Thoracic aorta (tissue), 2 donors: ENCODE measurements at regions not wholly inside any gene's neighbourhood (a gene's known extent, or its start where the extent isn't known, plus 50 kb on each side); places are given as distances from the start of the nearest gene placed in this dataset.

Experiments used
- ATAC-seq: fragments of 150-250 bp; one replicate; pipeline ENCODE4 v1.8.0; 2017; ENCODE audit warnings: low read depth; ENCODE audit not compliant: insufficient number of reproducible peaks, low FRiP score
- DNase-seq: peaks from one replicate; pipeline ENCODE4 v3.0.0-alpha.2; 2020; ENCODE audit warnings: low spot score
- H3K27ac ChIP-seq, 2 donors: fragments of 200-600 bp; sonication (generic); 1 replicate in 1 of 2; 2 replicates in 1 of 2; pipeline ENCODE4 v1.5.1; 2016; ENCODE audit warnings: mild to moderate bottlenecking in 2 of 2, moderate library complexity in 2 of 2
- H3K27me3 ChIP-seq: fragments of 200-600 bp; sonication (generic); replicated peaks from 2 replicates; pipeline ENCODE4 v1.6.0; 2016; ENCODE audit warnings: mild to moderate bottlenecking; ENCODE audit not compliant: insufficient read depth
- H3K36me3 ChIP-seq: fragments of 200-600 bp; sonication (generic); one replicate; pipeline ENCODE4 v1.5.1; 2016
- H3K4me1 ChIP-seq, 2 donors: fragments of 200-600 bp; sonication (generic); 1 replicate in 1 of 2; 2 replicates in 1 of 2; pipeline versions ENCODE4 v1.5.1 to v1.6.0; 2016; ENCODE audit warnings: low read depth in 2 of 2, mild to moderate bottlenecking in 1 of 2; ENCODE audit not compliant: control insufficient read depth in 1 of 2
- H3K4me3 ChIP-seq: fragments of 200-600 bp; sonication (generic); 2 replicates; pipeline ENCODE4 v1.5.1; 2016; ENCODE audit warnings: mild to moderate bottlenecking
- H3K9me3 ChIP-seq: fragments of 200-600 bp; sonication (generic); 2 replicates; pipeline ENCODE4 v1.5.1; 2016
- TF ChIP-seq, protein P1 (sequence below): fragments of 200-600 bp; sonication (generic); IDR thresholded peaks from one replicate; pipeline ENCODE4 v1.5.1; 2019; ENCODE audit warnings: antibody characterized with exemption

- Histone ChIP-seq H3K27me3 (no peaks in the 10 kb centered on the region), H3K27ac (no peak overlapping the region), H3K36me3 (no peaks in the 10 kb centered on the region), H3K4me3 (no peak overlapping the region), H3K9me3 (no peaks in the 10 kb centered on the region), H3K4me1 (no peaks in the 10 kb centered on the region)
- no peak for DNase-seq
- TF ChIP-seq, protein P1, sequence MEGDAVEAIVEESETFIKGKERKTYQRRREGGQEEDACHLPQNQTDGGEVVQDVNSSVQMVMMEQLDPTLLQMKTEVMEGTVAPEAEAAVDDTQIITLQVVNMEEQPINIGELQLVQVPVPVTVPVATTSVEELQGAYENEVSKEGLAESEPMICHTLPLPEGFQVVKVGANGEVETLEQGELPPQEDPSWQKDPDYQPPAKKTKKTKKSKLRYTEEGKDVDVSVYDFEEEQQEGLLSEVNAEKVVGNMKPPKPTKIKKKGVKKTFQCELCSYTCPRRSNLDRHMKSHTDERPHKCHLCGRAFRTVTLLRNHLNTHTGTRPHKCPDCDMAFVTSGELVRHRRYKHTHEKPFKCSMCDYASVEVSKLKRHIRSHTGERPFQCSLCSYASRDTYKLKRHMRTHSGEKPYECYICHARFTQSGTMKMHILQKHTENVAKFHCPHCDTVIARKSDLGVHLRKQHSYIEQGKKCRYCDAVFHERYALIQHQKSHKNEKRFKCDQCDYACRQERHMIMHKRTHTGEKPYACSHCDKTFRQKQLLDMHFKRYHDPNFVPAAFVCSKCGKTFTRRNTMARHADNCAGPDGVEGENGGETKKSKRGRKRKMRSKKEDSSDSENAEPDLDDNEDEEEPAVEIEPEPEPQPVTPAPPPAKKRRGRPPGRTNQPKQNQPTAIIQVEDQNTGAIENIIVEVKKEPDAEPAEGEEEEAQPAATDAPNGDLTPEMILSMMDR = no peak
- no peak for ATAC-seq
Observed at GRCh38 chr3:137304313-137305056, 346.7 kb downstream of the IL20RB start.

- ATAC-seq = no peak
- Histone ChIP-seq H3K36me3 (no peaks in the 10 kb centered on the region), H3K27ac (no peak overlapping the region), H3K27me3 (no peaks in the 10 kb centered on the region), H3K4me1 (no peaks in the 10 kb centered on the region), H3K9me3 (no peaks in the 10 kb centered on the region), H3K4me3 (no peak overlapping the region)
- TF ChIP-seq, protein P1 = no peak
- DNase-seq = no peak
Observed at GRCh38 chr3:137324114-137324513, 366.3 kb downstream of the IL20RB start.

DNA sequence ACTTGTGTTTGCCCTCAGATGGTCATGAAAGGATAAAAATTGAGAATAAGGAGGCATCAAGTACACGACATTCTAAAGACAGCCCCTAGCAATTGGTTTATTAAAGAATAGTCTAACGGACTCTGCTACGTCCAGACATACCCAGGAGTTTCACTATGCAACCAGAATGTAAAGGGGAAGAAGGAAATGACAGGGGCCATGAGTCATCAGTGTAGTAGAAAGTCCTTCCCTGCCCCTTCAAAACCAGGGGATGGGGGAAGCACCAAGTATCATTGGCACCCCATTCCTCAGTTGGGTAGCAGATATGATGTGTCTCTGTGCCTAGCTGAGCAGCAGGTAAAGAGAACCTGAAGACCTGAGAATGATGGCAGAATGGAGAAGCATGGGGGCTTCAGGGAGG lies 367.4 kb downstream of the IL20RB start:
- DNase-seq = no peak
- H3K36me3 ChIP-seq = no peaks in the 10 kb centered on the region
- no peak for ATAC-seq
- no peak overlapping the region for H3K27ac ChIP-seq
- TF ChIP-seq, protein P1 = no peak
- H3K4me1 ChIP-seq = no peaks in the 10 kb centered on the region
- H3K27me3 ChIP-seq = no peaks in the 10 kb centered on the region
- no peaks in the 10 kb centered on the region for H3K9me3 ChIP-seq
- no peak overlapping the region for H3K4me3 ChIP-seq

DNA sequence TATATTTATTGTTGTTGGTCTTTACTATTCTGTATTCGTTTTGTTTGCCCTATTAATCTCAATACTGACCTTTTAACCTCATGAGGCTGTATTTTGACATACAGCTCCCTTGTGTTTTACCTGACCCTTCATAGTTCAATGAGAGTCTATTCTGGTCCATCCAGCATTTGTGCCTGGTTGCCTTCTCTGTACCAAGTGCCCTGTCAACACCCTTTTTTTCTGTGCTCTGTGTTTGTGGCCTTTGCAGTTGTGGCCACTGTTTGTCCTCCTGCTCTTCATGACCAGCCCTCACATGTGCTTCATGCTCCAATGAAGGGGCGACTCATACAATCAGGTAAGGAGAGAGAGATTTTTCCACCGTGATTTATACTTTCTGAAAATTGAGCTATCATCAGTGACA lies 368.2 kb downstream of the IL20RB start:
- DNase-seq = no peak

DNA sequence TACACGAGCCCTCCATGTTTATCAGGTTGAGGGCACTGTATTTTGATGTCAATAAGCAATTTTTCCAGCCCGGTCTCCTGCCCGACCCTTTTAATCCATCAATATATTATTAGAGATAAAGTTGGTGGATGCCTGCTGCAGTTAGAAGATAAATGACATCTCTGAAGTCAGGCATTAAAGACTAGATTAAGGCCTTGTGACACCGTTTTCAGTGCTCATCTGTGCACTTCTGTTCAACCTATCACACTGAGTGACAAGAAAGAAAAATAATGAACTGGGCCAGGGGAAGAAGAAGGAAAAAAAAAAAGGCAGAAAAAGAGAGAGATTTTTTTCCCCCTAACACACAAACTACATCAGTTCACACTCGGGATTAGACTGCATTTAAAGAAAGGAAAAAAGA lies 371.8 kb downstream of the IL20RB start:
- H3K9me3 ChIP-seq = no peaks in the 10 kb centered on the region
- ATAC-seq (no peak), DNase-seq (no peak)
- TF ChIP-seq, protein P1 = no peak
- H3K27me3 ChIP-seq = no peaks in the 10 kb centered on the region
- H3K27ac ChIP-seq = no peak overlapping the region
- H3K4me3 ChIP-seq = no peak overlapping the region
- no peaks in the 10 kb centered on the region for H3K4me1 ChIP-seq
- no peaks in the 10 kb centered on the region for H3K36me3 ChIP-seq

More for the DNA sequence above, 368.2 kb downstream of the IL20RB start:
- H3K9me3 ChIP-seq = no peaks in the 10 kb centered on the region
- ATAC-seq = no peak
- H3K4me1 ChIP-seq = no peaks in the 10 kb centered on the region
- H3K27ac ChIP-seq = no peak overlapping the region
- TF ChIP-seq, protein P1 = no peak
- no peaks in the 10 kb centered on the region for H3K36me3 ChIP-seq
- H3K4me3 ChIP-seq = no peak overlapping the region
- no peaks in the 10 kb centered on the region for H3K27me3 ChIP-seq
